ENCODE measurements at regions not wholly inside any gene's neighbourhood (a gene's known extent, or its start where the extent isn't known, plus 50 kb on each side); places are given as distances from the start of the nearest gene placed in this dataset.

GRCh38 chr10:128875956-128876736 lies 590.9 kb upstream of the MGMT start:
- TF ChIP-seq POLR2A (IDR thresholded peaks at IDR 0.05) = no peak
- TF ChIP-seq, protein P1, sequence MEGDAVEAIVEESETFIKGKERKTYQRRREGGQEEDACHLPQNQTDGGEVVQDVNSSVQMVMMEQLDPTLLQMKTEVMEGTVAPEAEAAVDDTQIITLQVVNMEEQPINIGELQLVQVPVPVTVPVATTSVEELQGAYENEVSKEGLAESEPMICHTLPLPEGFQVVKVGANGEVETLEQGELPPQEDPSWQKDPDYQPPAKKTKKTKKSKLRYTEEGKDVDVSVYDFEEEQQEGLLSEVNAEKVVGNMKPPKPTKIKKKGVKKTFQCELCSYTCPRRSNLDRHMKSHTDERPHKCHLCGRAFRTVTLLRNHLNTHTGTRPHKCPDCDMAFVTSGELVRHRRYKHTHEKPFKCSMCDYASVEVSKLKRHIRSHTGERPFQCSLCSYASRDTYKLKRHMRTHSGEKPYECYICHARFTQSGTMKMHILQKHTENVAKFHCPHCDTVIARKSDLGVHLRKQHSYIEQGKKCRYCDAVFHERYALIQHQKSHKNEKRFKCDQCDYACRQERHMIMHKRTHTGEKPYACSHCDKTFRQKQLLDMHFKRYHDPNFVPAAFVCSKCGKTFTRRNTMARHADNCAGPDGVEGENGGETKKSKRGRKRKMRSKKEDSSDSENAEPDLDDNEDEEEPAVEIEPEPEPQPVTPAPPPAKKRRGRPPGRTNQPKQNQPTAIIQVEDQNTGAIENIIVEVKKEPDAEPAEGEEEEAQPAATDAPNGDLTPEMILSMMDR (IDR thresholded peaks at IDR 0.05) = no peak

Data from ovary (tissue), 3 donors.